Mucosa of descending colon (tissue), 3 donors: ENCODE measurements at regions not wholly inside any gene's neighbourhood (a gene's known extent, or its start where the extent isn't known, plus 50 kb on each side); places are given as distances from the start of the nearest gene placed in this dataset.

Experiments
- ATAC-seq: fragments of 200-7000 bp; cut with Tn5 transposase; one replicate; pipeline ENCODE4 v1.9.1; 2020; ENCODE audit warnings: mild to moderate bottlenecking, moderate library complexity
- DNase-seq, 3 donors: peaks; one replicate each; pipeline ENCODE4 v3.0.0-alpha.2; 2020
- H3K36me3 ChIP-seq: fragments of 200-600 bp; one replicate; pipeline ENCODE4 v1.8.0; 2021; ENCODE audit warnings: low read depth, mild to moderate bottlenecking
- H3K4me1 ChIP-seq: fragments of 200-600 bp; one replicate; pipeline ENCODE4 v1.8.0; 2021; ENCODE audit warnings: low read depth, mild to moderate bottlenecking
- H3K4me3 ChIP-seq: fragments of 200-600 bp; one replicate; pipeline ENCODE4 v1.8.0; 2021; ENCODE audit warnings: mild to moderate bottlenecking
- H3K9me3 ChIP-seq: fragments of 200-600 bp; one replicate; pipeline ENCODE4 v1.8.0; 2021; ENCODE audit warnings: mild to moderate bottlenecking
- intact Hi-C, 2 donors: fragments of 100-400 bp; cut with DNase I in 1 of 2; cut with micrococcal nuclease in 1 of 2; formaldehyde crosslinking; loops; one replicate each; pipeline versions ENCODE4 v1.11.0 to v1.11.1; 2022; cut with DNase I, micrococcal nuclease
- TF ChIP-seq, protein P1 (sequence below): fragments of 200-600 bp; IDR thresholded peaks from one replicate; pipeline ENCODE4 v1.8.0; 2022; ENCODE audit warnings: antibody characterized with exemption, mild to moderate bottlenecking
- donor health status: DM: no; HTN: no; CAD: no; lungs with moderate emphysema.
- donor health status: DM: no; HTN: no; CAD: no.
- donor health status: DM: no; HTN: yes; CAD: no.

GRCh38 chr13:75222031-75222430 lies 259.9 kb downstream of the TBC1D4 start:
- intact Hi-C loops: no loop called here
- H3K36me3 ChIP-seq: no peaks in the 10 kb centered on the region
- DNase-seq: no peak
- TF ChIP-seq, protein P1, sequence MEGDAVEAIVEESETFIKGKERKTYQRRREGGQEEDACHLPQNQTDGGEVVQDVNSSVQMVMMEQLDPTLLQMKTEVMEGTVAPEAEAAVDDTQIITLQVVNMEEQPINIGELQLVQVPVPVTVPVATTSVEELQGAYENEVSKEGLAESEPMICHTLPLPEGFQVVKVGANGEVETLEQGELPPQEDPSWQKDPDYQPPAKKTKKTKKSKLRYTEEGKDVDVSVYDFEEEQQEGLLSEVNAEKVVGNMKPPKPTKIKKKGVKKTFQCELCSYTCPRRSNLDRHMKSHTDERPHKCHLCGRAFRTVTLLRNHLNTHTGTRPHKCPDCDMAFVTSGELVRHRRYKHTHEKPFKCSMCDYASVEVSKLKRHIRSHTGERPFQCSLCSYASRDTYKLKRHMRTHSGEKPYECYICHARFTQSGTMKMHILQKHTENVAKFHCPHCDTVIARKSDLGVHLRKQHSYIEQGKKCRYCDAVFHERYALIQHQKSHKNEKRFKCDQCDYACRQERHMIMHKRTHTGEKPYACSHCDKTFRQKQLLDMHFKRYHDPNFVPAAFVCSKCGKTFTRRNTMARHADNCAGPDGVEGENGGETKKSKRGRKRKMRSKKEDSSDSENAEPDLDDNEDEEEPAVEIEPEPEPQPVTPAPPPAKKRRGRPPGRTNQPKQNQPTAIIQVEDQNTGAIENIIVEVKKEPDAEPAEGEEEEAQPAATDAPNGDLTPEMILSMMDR: no peak
- H3K9me3 ChIP-seq: no peaks in the 10 kb centered on the region
- peaks cover 4% of the 10 kb centered on the region for H3K4me1 ChIP-seq
- H3K4me3 ChIP-seq: no peak overlapping the region
- ATAC-seq: no peak

DNA sequence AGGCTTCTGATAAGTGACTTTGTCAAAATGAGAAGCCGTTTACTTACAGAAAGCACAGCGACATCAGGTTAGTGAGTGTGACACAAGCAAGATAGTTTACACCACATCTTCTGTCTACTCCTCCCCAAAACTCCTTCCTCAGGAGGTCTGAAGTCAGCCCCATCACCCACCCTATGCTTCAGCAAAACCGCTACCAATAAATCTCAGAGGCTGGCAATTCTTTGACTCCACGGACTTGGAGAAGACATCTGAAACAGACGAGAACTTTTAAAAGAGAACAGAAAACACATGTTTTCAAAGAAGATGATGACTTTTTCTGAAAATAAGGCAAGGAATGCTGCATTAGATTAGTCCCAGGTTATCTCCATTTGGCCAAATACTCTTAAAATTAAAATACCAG lies 261.1 kb downstream of the TBC1D4 start:
- TF ChIP-seq, protein P1: no peak
- Histone ChIP-seq H3K4me1 (peaks cover 4% of the 10 kb centered on the region), H3K36me3 (no peaks in the 10 kb centered on the region), H3K9me3 (no peaks in the 10 kb centered on the region), H3K4me3 (no peak overlapping the region)
- intact Hi-C loops: no loop called here
- ATAC-seq (no peak), DNase-seq (no peak)

- intact Hi-C loops: no loop called here
- TF ChIP-seq, protein P1: no peak
- Histone ChIP-seq H3K36me3 (no peaks in the 10 kb centered on the region), H3K4me3 (no peak overlapping the region), H3K9me3 (no peaks in the 10 kb centered on the region), H3K4me1 (peaks cover 4% of the 10 kb centered on the region)
- DNase-seq (no peak), ATAC-seq (no peak)
Observed at GRCh38 chr13:75220238-75220542, 261.8 kb downstream of the TBC1D4 start.

DNA sequence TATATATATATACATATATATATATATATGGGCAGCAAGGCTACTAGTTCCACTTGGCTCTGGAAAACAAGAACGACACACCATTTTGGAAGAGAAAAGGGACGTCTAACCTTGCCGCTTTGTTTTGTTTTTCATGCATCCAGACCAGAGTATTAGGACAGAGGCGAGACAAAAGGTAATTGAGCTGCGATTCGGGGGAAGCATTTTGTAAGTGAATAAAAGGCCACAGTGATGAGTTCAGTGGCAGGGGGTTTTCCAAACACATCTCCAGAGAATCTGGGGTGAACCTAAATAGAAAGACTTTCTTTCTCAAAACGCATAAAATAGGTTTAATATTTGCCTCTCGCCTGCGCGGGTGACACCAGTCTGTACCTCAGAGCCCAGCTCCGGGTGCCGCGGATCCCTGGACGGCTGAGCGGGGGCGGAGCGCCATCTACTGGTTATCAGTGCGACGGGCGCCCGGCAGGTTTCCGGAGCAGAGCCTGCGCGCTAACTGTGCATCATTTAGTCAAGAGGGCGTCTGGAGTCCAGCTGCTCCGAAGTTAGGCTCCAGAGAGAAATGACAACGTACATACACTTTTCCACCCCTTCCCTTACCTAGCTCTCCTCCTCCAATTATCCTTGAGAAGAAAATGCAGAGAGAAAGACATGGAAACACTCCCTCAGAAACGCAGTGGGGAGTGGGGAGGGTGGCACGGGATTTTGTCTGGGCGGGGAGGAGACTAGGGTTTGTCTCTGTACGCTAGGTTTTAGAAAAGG lies 262.3 kb downstream of the TBC1D4 start:
- DNase-seq (peak; percentile 75 to 90 (median 87)), ATAC-seq (peak; percentile 98)
- no peak overlapping the region for H3K4me3 ChIP-seq
- intact Hi-C loops: no loop called here
- H3K4me1 ChIP-seq: peaks cover 4% of the 10 kb centered on the region
- H3K9me3 ChIP-seq: no peaks in the 10 kb centered on the region
- H3K36me3 ChIP-seq: no peaks in the 10 kb centered on the region
- TF ChIP-seq, protein P1: peak; percentile 94

DNA sequence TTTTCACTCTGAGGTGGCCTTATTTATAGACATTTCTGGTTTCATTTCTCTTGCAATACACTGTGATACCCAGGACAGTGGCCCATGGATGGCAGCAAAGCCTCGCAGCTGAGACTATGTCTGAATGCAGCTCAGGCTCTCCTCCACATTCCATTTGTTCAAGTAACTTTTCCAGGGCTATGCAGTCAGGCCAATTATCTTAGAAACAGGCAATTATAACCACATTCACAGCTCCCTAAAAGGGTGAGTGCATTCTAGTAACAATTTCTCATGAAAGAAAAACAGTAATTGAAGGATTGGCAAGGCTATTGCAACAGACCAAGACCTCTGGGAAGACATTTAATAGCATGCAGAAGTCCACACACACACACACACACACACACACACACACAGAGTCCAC lies 264.0 kb downstream of the TBC1D4 start:
- Histone ChIP-seq H3K4me3 (no peak overlapping the region), H3K4me1 (peaks cover 4% of the 10 kb centered on the region), H3K9me3 (no peaks in the 10 kb centered on the region), H3K36me3 (no peaks in the 10 kb centered on the region)
- no peak for DNase-seq
- TF ChIP-seq, protein P1: no peak
- intact Hi-C loops: no loop called here
- no peak for ATAC-seq

DNA sequence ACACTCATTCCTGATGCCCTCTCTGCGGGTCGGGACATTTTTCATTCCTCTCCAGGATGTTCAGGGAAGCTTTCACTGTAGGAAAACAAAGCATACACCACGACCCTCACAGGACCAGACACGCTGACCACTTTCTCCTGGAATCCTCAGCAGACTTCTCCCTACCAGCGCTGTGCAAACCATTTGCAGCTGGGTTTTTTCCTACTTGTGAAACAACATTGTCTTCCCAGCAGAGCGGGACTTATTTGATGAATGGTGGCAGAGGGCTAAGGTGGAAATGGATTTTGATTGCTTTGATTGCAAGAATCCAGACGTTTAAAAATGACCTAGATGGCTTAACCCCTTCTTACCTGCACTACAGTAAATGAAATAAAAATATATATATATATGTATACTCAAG lies 265.9 kb downstream of the TBC1D4 start:
- ATAC-seq: no peak
- TF ChIP-seq, protein P1: no peak

More for the DNA sequence above, 265.9 kb downstream of the TBC1D4 start:
- H3K4me3 ChIP-seq: no peak overlapping the region
- no peak for DNase-seq
- H3K36me3 ChIP-seq: no peaks in the 10 kb centered on the region
- intact Hi-C loops: no loop called here
- H3K9me3 ChIP-seq: no peaks in the 10 kb centered on the region
- peaks cover 4% of the 10 kb centered on the region for H3K4me1 ChIP-seq
